Mucosa of rectum (tissue), 2 donors: ENCODE measurements at regions not wholly inside any gene's neighbourhood (a gene's known extent, or its start where the extent isn't known, plus 50 kb on each side); places are given as distances from the start of the nearest gene placed in this dataset.
"Not testable (repeated sequence)": the region's sequence is repeated elsewhere in the genome, so short reads cannot be mapped to it uniquely, and the experiment has no call there.

Experiments used
- H3K27ac ChIP-seq, 2 donors: one replicate each; pipeline ENCODE4 v1.7.0; 2013; ENCODE audit warnings: inconsistent platforms in 2 of 2, low read depth in 2 of 2, low read length in 2 of 2
- H3K27me3 ChIP-seq, 2 donors: one replicate each; pipeline ENCODE4 v1.7.0; 2013; ENCODE audit warnings: low read length in 2 of 2; ENCODE audit not compliant: control insufficient read depth in 2 of 2, insufficient read depth in 2 of 2
- H3K36me3 ChIP-seq, 2 donors: one replicate each; pipeline ENCODE4 v1.7.0; 2013; ENCODE audit warnings: low read length in 2 of 2; ENCODE audit not compliant: control insufficient read depth in 2 of 2, insufficient read depth in 2 of 2
- H3K4me1 ChIP-seq, 2 donors: one replicate each; pipeline ENCODE4 v1.7.0; 2013; ENCODE audit warnings: low read length in 2 of 2, mild to moderate bottlenecking in 1 of 2; ENCODE audit not compliant: control insufficient read depth in 2 of 2, insufficient read depth in 2 of 2
- H3K4me3 ChIP-seq, 2 donors: one replicate each; pipeline ENCODE4 v1.7.0; 2013; ENCODE audit warnings: low read length in 2 of 2
- H3K9ac ChIP-seq, 2 donors: one replicate each; pipeline ENCODE4 v1.7.0; 2013; ENCODE audit warnings: low read length in 2 of 2, low read depth in 1 of 2, mild to moderate bottlenecking in 1 of 2
- H3K9me3 ChIP-seq, 2 donors: one replicate each; pipeline ENCODE4 v1.7.0; 2013; ENCODE audit warnings: low read length in 2 of 2; ENCODE audit not compliant: control insufficient read depth in 2 of 2
- donor health status: healthy.
- donor health status: Normal muscosa, but diverticular disease.

DNA sequence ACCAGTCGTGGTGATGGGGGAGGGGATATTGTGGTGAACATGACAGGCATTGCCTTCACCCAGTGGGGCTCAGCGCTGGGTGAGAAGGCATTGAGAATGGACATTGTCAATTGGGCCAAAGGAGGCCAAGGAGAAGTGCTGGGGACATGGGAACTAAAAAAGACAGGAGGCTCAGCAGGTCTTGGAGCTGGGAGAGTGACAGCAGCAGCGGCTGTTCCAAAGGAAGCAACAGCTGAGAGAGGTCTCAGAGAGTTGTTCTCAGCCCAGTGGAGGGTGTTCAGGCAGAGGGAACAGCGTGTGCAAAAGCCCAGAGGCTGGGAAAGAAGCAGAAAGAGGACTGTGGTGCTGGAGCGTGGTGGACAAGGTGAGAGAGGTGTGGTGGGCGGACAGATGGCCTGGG, 56.6 kb upstream of the ASNS start:
- not testable (repeated sequence) for H3K27ac ChIP-seq, H3K9ac ChIP-seq, H3K4me3 ChIP-seq, H3K9me3 ChIP-seq, H3K4me1 ChIP-seq, H3K36me3 ChIP-seq, H3K27me3 ChIP-seq

DNA sequence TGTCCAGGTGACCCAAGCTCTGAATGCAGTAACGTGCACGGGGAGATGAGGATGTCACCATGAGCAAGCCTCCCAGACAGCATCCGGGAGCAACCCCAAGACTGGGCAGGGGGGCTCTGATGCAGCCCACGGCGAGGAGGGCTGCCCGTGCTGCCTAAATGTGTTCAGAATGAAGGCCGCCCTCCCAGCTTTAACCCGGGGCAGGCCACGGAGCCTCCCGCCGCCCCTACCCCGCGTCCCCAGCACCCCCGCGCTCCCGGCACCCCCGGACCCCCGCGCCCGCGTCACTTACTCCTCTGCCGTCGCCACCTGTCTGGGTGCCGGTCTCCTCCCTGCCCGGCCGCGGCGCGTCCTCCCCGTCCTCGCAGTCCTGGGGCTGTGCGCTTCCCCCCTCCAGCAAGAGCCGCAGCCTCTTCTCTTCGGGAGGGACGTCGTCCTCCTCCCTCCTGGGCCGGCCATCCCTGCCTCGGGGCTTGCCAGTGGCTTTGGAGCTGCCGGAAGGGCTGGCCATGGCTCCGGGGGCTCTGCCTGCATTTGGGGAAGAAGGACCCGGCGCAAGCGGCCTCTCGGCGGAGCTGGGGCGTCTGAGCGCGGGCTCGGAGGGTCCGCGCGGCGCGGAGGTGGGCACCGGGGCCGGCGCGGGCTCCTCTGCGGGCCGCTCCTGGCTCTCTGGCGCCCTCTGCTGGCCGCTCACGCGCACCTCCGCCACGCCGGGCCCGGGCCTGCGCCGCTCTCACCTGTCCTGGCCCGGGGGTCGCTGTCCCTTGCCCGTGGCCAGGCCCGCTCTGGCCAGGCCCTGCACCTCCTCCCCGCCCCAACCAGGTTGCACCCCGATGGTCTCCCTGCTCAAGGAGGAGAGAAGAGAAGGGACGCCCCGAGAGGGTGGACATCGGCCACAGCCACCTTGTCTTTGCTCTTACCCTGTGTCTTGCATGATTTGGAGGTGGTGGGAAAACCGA, 55.9 kb upstream of the ASNS start:
- H3K36me3 ChIP-seq, H3K4me1 ChIP-seq, H3K27ac ChIP-seq, H3K9me3 ChIP-seq, H3K27me3 ChIP-seq: not testable (repeated sequence)
- Histone ChIP-seq H3K9ac (peak overlapping the region in 1 of 2 donors; percentile 53), H3K4me3 (peak overlapping the region; percentile 17 to 37)
